Activated CD4-positive, alpha-beta memory T cell treated with anti-CD3 and anti-CD28 coated beads for 36 hours (primary cell): ENCODE measurements at regions not wholly inside any gene's neighbourhood (a gene's known extent, or its start where the extent isn't known, plus 50 kb on each side); places are given as distances from the start of the nearest gene placed in this dataset.

Source experiments
- CTCF ChIA-PET: fragments of 350-600 bp; sonication (Branson Sonifier 250); formaldehyde crosslinking; loops from one replicate; lab custom pipeline; 2021; ENCODE audit warnings: antibody characterized with exemption, inconsistent platforms; lab: Charles Lee
- POLR2A ChIA-PET: fragments of 350-600 bp; sonication (Branson Sonifier 250); formaldehyde crosslinking; loops from one replicate; lab custom pipeline; 2021; ENCODE audit warnings: antibody characterized with exemption; lab: Charles Lee
- DNase-seq: peaks from one replicate; pipeline ENCODE4 v3.0.0-alpha.2; 2020
- H3K27ac Mint-ChIP-seq: one replicate; pipeline ENCODE4 v1.8.0; 2021; ENCODE audit warnings: mixed read lengths
- H3K27me3 Mint-ChIP-seq: one replicate; pipeline ENCODE4 v1.8.0; 2021; ENCODE audit warnings: mixed read lengths
- H3K36me3 Mint-ChIP-seq: one replicate; pipeline ENCODE4 v1.8.0; 2021; ENCODE audit warnings: mixed read lengths
- H3K4me1 Mint-ChIP-seq: one replicate; pipeline ENCODE4 v1.8.0; 2021; ENCODE audit warnings: low read depth, mixed read lengths
- H3K4me3 Mint-ChIP-seq: one replicate; pipeline ENCODE4 v1.8.0; 2021; ENCODE audit warnings: mild to moderate bottlenecking, mixed read lengths
- H3K9me3 Mint-ChIP-seq: one replicate; pipeline ENCODE4 v1.8.0; 2021; ENCODE audit warnings: mixed read lengths
- intact Hi-C: fragments of 100-400 bp; cut with micrococcal nuclease; formaldehyde crosslinking; loops from one replicate; pipeline ENCODE4 v1.15.1; 2023

- no peak overlapping the region for H3K27ac Mint-ChIP-seq
- DNase-seq = no peak
- H3K27me3 Mint-ChIP-seq = no peaks in the 10 kb centered on the region
- H3K36me3 Mint-ChIP-seq = no peaks in the 10 kb centered on the region
- intact Hi-C loops = no loop called here
- H3K9me3 Mint-ChIP-seq = peaks cover 4% of the 10 kb centered on the region
- ChIA-PET POLR2A (no interaction called here), CTCF (no interaction called here)
- H3K4me3 Mint-ChIP-seq = no peak overlapping the region
- H3K4me1 Mint-ChIP-seq = peaks cover 20% of the 10 kb centered on the region
Measured at GRCh38 chr1:193313354-193314140, 127.1 kb upstream of the B3GALT2 start.

- ChIA-PET CTCF (no interaction called here), POLR2A (no interaction called here)
- DNase-seq = no peak
- Mint-ChIP-seq H3K4me1 (peaks cover 20% of the 10 kb centered on the region), H3K36me3 (no peaks in the 10 kb centered on the region), H3K4me3 (no peak overlapping the region), H3K27me3 (no peaks in the 10 kb centered on the region), H3K27ac (no peak overlapping the region), H3K9me3 (no peaks in the 10 kb centered on the region)
- intact Hi-C loops = no loop called here
Measured at GRCh38 chr1:193312432-193312831, 126.0 kb upstream of the B3GALT2 start.

- Mint-ChIP-seq H3K4me3 (no peak overlapping the region), H3K9me3 (no peaks in the 10 kb centered on the region), H3K27ac (no peak overlapping the region), H3K27me3 (no peaks in the 10 kb centered on the region), H3K36me3 (no peaks in the 10 kb centered on the region), H3K4me1 (peaks cover 20% of the 10 kb centered on the region)
- CTCF ChIA-PET = interaction anchor here (1.4 kb wide), 1 partner anchor 16 kb away, joined by 3 read pairs; no protein-coding TSS in a partner anchor
- POLR2A ChIA-PET = interaction anchor here (0.8 kb wide), 1 partner anchor 875 kb away, joined by 3 read pairs; no protein-coding TSS in a partner anchor
- no peak for DNase-seq
- intact Hi-C loops = no loop called here
Measured at GRCh38 chr1:193311226-193311948, 125.0 kb upstream of the B3GALT2 start.

GRCh38 chr1:193310564-193310963, 124.2 kb upstream of the B3GALT2 start:
- Mint-ChIP-seq H3K4me1 (peaks cover 20% of the 10 kb centered on the region), H3K9me3 (no peaks in the 10 kb centered on the region), H3K27ac (no peak overlapping the region), H3K4me3 (no peak overlapping the region), H3K36me3 (no peaks in the 10 kb centered on the region), H3K27me3 (no peaks in the 10 kb centered on the region)
- intact Hi-C loops = no loop called here
- POLR2A ChIA-PET = interaction anchor here (0.8 kb wide), 1 partner anchor 876 kb away, joined by 3 read pairs; no protein-coding TSS in a partner anchor
- no peak for DNase-seq
- CTCF ChIA-PET = interaction anchor here (1.4 kb wide), 1 partner anchor 16 kb away, joined by 3 read pairs; no protein-coding TSS in a partner anchor

- POLR2A ChIA-PET = no interaction called here
- CTCF ChIA-PET = interaction anchor here (0.6 kb wide), 1 partner anchor 83 kb away, joined by 3 read pairs; no protein-coding TSS in a partner anchor
- Mint-ChIP-seq H3K27me3 (no peaks in the 10 kb centered on the region), H3K27ac (no peak overlapping the region), H3K36me3 (no peaks in the 10 kb centered on the region), H3K4me3 (no peak overlapping the region), H3K9me3 (no peaks in the 10 kb centered on the region), H3K4me1 (peaks cover 20% of the 10 kb centered on the region)
- intact Hi-C loops = no loop called here
- no peak for DNase-seq
Measured at GRCh38 chr1:193309936-193310475, 123.6 kb upstream of the B3GALT2 start.

- no peak overlapping the region for H3K27ac Mint-ChIP-seq
- H3K4me1 Mint-ChIP-seq = peaks cover 20% of the 10 kb centered on the region
- no peak overlapping the region for H3K4me3 Mint-ChIP-seq
- POLR2A ChIA-PET = no interaction called here
- DNase-seq = no peak
- H3K27me3 Mint-ChIP-seq = no peaks in the 10 kb centered on the region
- H3K36me3 Mint-ChIP-seq = no peaks in the 10 kb centered on the region
- no peaks in the 10 kb centered on the region for H3K9me3 Mint-ChIP-seq
- CTCF ChIA-PET = interaction anchor here (0.6 to 0.7 kb wide), 2 partner anchors 16 to 59 kb away, joined by 3 read pairs; no protein-coding TSS in a partner anchor
- intact Hi-C loops = no loop called here
Measured at GRCh38 chr1:193308438-193308837, 122.0 kb upstream of the B3GALT2 start.

- H3K36me3 Mint-ChIP-seq = no peaks in the 10 kb centered on the region
- no peak for DNase-seq
- intact Hi-C loops = no loop called here
- peaks cover 13% of the 10 kb centered on the region for H3K4me1 Mint-ChIP-seq
- H3K4me3 Mint-ChIP-seq = no peak overlapping the region
- no peaks in the 10 kb centered on the region for H3K9me3 Mint-ChIP-seq
- no peaks in the 10 kb centered on the region for H3K27me3 Mint-ChIP-seq
- POLR2A ChIA-PET = interaction anchor here (0.6 kb wide), 1 partner anchor 310 kb away, joined by 3 read pairs; no protein-coding TSS in a partner anchor
- no peak overlapping the region for H3K27ac Mint-ChIP-seq
- CTCF ChIA-PET = no interaction called here
Measured at GRCh38 chr1:193306430-193306829, 120.0 kb upstream of the B3GALT2 start.
